ENCODE measurements at regions not wholly inside any gene's neighbourhood (a gene's known extent, or its start where the extent isn't known, plus 50 kb on each side); places are given as distances from the start of the nearest gene placed in this dataset.

- H3K4me3 ChIP-seq (ENCODE audit: low read depth, low read length) = no peak overlapping the region
- DNase-seq (ENCODE audit: low read depth) = no peak
- no peak for TF ChIP-seq CTCF (IDR thresholded peaks at IDR 0.05; ENCODE audit: low read depth, low read length, missing control alignments)
- in situ Hi-C loops (cut with HindIII; ENCODE audit: low sequenced_read_pairs) = no loop called here
These were observed 485.2 kb downstream of the EIPR1 start for GRCh38 chr2:2892378-2892777.

- no peak for DNase-seq (ENCODE audit: low read depth)
- TF ChIP-seq CTCF (IDR thresholded peaks at IDR 0.05; ENCODE audit: low read depth, low read length, missing control alignments) = no peak
- in situ Hi-C loops (cut with HindIII; ENCODE audit: low sequenced_read_pairs) = no loop called here
- no peak overlapping the region for H3K4me3 ChIP-seq (ENCODE audit: low read depth, low read length)
These were observed 486.7 kb downstream of the EIPR1 start for GRCh38 chr2:2890901-2891300.

- TF ChIP-seq CTCF (IDR thresholded peaks at IDR 0.05; ENCODE audit: low read depth, low read length, missing control alignments) = no peak
- in situ Hi-C loops (cut with HindIII; ENCODE audit: low sequenced_read_pairs) = no loop called here
- no peak for DNase-seq (ENCODE audit: low read depth)
- no peak overlapping the region for H3K4me3 ChIP-seq (ENCODE audit: low read depth, low read length)
These were observed 487.4 kb downstream of the EIPR1 start for GRCh38 chr2:2890246-2890645.

GRCh38 chr2:2889646-2890045, 488.0 kb downstream of the EIPR1 start:
- TF ChIP-seq CTCF (IDR thresholded peaks at IDR 0.05; ENCODE audit: low read depth, low read length, missing control alignments) = no peak
- DNase-seq (ENCODE audit: low read depth) = no peak
- no peak overlapping the region for H3K4me3 ChIP-seq (ENCODE audit: low read depth, low read length)
- in situ Hi-C loops (cut with HindIII; ENCODE audit: low sequenced_read_pairs) = no loop called here

- no peak for TF ChIP-seq CTCF (IDR thresholded peaks at IDR 0.05; ENCODE audit: low read depth, low read length, missing control alignments)
- H3K4me3 ChIP-seq (ENCODE audit: low read depth, low read length) = no peak overlapping the region
- no peak for DNase-seq (ENCODE audit: low read depth)
- in situ Hi-C loops (cut with HindIII; ENCODE audit: low sequenced_read_pairs) = no loop called here
These were observed 488.5 kb downstream of the EIPR1 start for GRCh38 chr2:2889141-2889540.

- TF ChIP-seq CTCF (IDR thresholded peaks at IDR 0.05; ENCODE audit: low read depth, low read length, missing control alignments) = no peak
- DNase-seq (ENCODE audit: low read depth) = no peak
- H3K4me3 ChIP-seq (ENCODE audit: low read depth, low read length) = no peak overlapping the region
- in situ Hi-C loops (cut with HindIII; ENCODE audit: low sequenced_read_pairs) = no loop called here
These were observed 489.7 kb downstream of the EIPR1 start for GRCh38 chr2:2887772-2888387.

Measured in astrocyte of the cerebellum (primary cell).